KMS-11 (cell line): ENCODE measurements at regions not wholly inside any gene's neighbourhood (a gene's known extent, or its start where the extent isn't known, plus 50 kb on each side); places are given as distances from the start of the nearest gene placed in this dataset.

Source experiments
- H2AFZ ChIP-seq: fragments of 200-600 bp; sonication (generic); 2 replicates; pipeline ENCODE4 v1.6.1; 2016; ENCODE audit warnings: antibody characterized with exemption, mixed run types, low read depth
- H3K27ac ChIP-seq: fragments of 200-600 bp; sonication (generic); 2 replicates; pipeline ENCODE4 v1.6.1; 2016; ENCODE audit warnings: mild to moderate bottlenecking, mixed run types
- H3K27me3 ChIP-seq: fragments of 200-600 bp; sonication (generic); 2 replicates; pipeline ENCODE4 v1.6.1; 2017; ENCODE audit warnings: mild to moderate bottlenecking, low read depth, mixed run types, moderate library complexity; ENCODE audit not compliant: insufficient read depth
- H3K36me3 ChIP-seq: fragments of 200-600 bp; sonication (generic); 2 replicates; pipeline ENCODE4 v1.6.1; 2017; ENCODE audit warnings: mild to moderate bottlenecking, mixed run types; ENCODE audit not compliant: insufficient read depth
- H3K4me1 ChIP-seq: fragments of 200-600 bp; sonication (generic); 2 replicates; pipeline ENCODE4 v1.6.1; 2016; ENCODE audit warnings: mild to moderate bottlenecking, low read depth, mixed run types; ENCODE audit not compliant: poor library complexity, severe bottlenecking
- H3K4me2 ChIP-seq: fragments of 200-600 bp; sonication (generic); 2 replicates; pipeline ENCODE4 v1.7.0; 2016; ENCODE audit warnings: mild to moderate bottlenecking, mixed run types
- H3K4me3 ChIP-seq: fragments of 200-600 bp; sonication (generic); IDR thresholded peaks from 2 replicates; pipeline ENCODE4 v1.6.1; 2017; ENCODE audit warnings: low read depth, low read length, mixed read lengths; ENCODE audit not compliant: insufficient read depth
- H3K79me2 ChIP-seq: fragments of 200-600 bp; sonication (generic); 2 replicates; pipeline ENCODE4 v1.6.1; 2016; ENCODE audit warnings: low read depth, mixed run types; ENCODE audit not compliant: insufficient read depth
- H3K9ac ChIP-seq: fragments of 200-600 bp; sonication (generic); 2 replicates; pipeline ENCODE4 v1.6.1; 2016; ENCODE audit warnings: mild to moderate bottlenecking, mixed run types
- H4K20me1 ChIP-seq: fragments of 200-600 bp; sonication (generic); 2 replicates; pipeline ENCODE4 v1.6.1; 2016; ENCODE audit warnings: mild to moderate bottlenecking, mixed run types; ENCODE audit not compliant: insufficient read depth
- CTCF ChIP-seq: fragments of 200-600 bp; sonication (generic); conservative IDR thresholded peaks from 2 replicates; pipeline ENCODE4 v1.6.1; 2017; ENCODE audit warnings: low read depth, mild to moderate bottlenecking, antibody characterized with exemption, low read length, moderate library complexity, mixed read lengths

GRCh38 chr17:14866266-14866665, 398.9 kb downstream of the PMP22 start:
- no peak overlapping the region for H3K9ac ChIP-seq
- TF ChIP-seq CTCF = no peak
- no peaks in the 10 kb centered on the region for H3K79me2 ChIP-seq
- H3K4me3 ChIP-seq = no peak overlapping the region
- no peak overlapping the region for H2AFZ ChIP-seq
- H3K4me1 ChIP-seq = no peaks in the 10 kb centered on the region
- no peak overlapping the region for H3K4me2 ChIP-seq
- H4K20me1 ChIP-seq = no peaks in the 10 kb centered on the region
- no peaks in the 10 kb centered on the region for H3K36me3 ChIP-seq
- no peak overlapping the region for H3K27ac ChIP-seq
- H3K27me3 ChIP-seq = no peaks in the 10 kb centered on the region

- Histone ChIP-seq H3K27me3 (no peaks in the 10 kb centered on the region), H4K20me1 (no peaks in the 10 kb centered on the region), H3K4me3 (no peak overlapping the region), H3K79me2 (no peaks in the 10 kb centered on the region), H3K4me1 (no peaks in the 10 kb centered on the region), H3K36me3 (no peaks in the 10 kb centered on the region), H3K9ac (no peak overlapping the region), H3K27ac (no peak overlapping the region), H2AFZ (no peak overlapping the region), H3K4me2 (no peak overlapping the region)
- TF ChIP-seq CTCF = no peak
Measured at GRCh38 chr17:14864127-14864526, 401.0 kb downstream of the PMP22 start.

- Histone ChIP-seq H3K4me3 (no peak overlapping the region), H3K4me2 (no peak overlapping the region), H3K4me1 (no peaks in the 10 kb centered on the region), H3K27me3 (no peaks in the 10 kb centered on the region), H3K27ac (no peak overlapping the region), H3K9ac (no peak overlapping the region), H3K79me2 (no peaks in the 10 kb centered on the region), H3K36me3 (no peaks in the 10 kb centered on the region), H4K20me1 (no peaks in the 10 kb centered on the region), H2AFZ (no peak overlapping the region)
- TF ChIP-seq CTCF = no peak
Measured at GRCh38 chr17:14859542-14859941, 405.6 kb downstream of the PMP22 start.

GRCh38 chr17:14856176-14856575, 408.9 kb downstream of the PMP22 start:
- Histone ChIP-seq H3K27ac (no peak overlapping the region), H3K9ac (no peak overlapping the region), H3K4me2 (no peak overlapping the region), H3K4me1 (no peaks in the 10 kb centered on the region), H3K27me3 (no peaks in the 10 kb centered on the region), H3K36me3 (no peaks in the 10 kb centered on the region), H2AFZ (no peak overlapping the region), H4K20me1 (no peaks in the 10 kb centered on the region), H3K79me2 (no peaks in the 10 kb centered on the region), H3K4me3 (no peak overlapping the region)
- TF ChIP-seq CTCF = no peak

- Histone ChIP-seq H3K27me3 (no peaks in the 10 kb centered on the region), H4K20me1 (no peaks in the 10 kb centered on the region), H3K36me3 (no peaks in the 10 kb centered on the region), H3K9ac (no peak overlapping the region), H3K4me1 (no peaks in the 10 kb centered on the region), H3K79me2 (no peaks in the 10 kb centered on the region), H2AFZ (no peak overlapping the region), H3K27ac (no peak overlapping the region), H3K4me3 (no peak overlapping the region), H3K4me2 (no peak overlapping the region)
- no peak for TF ChIP-seq CTCF
Measured at GRCh38 chr17:14854691-14855090, 410.4 kb downstream of the PMP22 start.
